IMR-90 (cell line): ENCODE measurements at regions not wholly inside any gene's neighbourhood (a gene's known extent, or its start where the extent isn't known, plus 50 kb on each side); places are given as distances from the start of the nearest gene placed in this dataset.

Source experiments
- ATAC-seq: fragments of 200-7000 bp; cut with Tn5 transposase; 2 replicates; pipeline ENCODE4 v1.9.1; 2020; ENCODE audit warnings: low read depth, mild to moderate bottlenecking, moderate library complexity
- BruUV-seq: library from RNA; stranded (reverse); fragments of 400-500 nt; replicated peaks from 2 replicates; lab custom pipeline; 2021; lab: Mats Ljungman, UMichigan
- CTCF ChIA-PET: fragments of 300-600 bp; formaldehyde crosslinking; extraction: SDS; loops from one replicate; lab custom pipeline; 2021; ENCODE audit warnings: antibody characterized with exemption; lab: Yijun Ruan, JAX
- POLR2A ChIA-PET: fragments of 300-600 bp; sonication (Branson Sonifier 250); formaldehyde crosslinking; loops from one replicate; lab custom pipeline; 2022; ENCODE audit warnings: antibody characterized with exemption; ENCODE audit not compliant: unreplicated experiment; lab: Charles Lee
- DNase-seq: peaks from one replicate; pipeline ENCODE4 v3.0.0; 2013
- H2AFZ ChIP-seq: replicated peaks from 2 replicates; pipeline ENCODE3; 2013; ENCODE audit warnings: low read length, mild to moderate bottlenecking; ENCODE audit not compliant: poor library complexity
- H2AK5ac ChIP-seq: 2 replicates; pipeline ENCODE4 v1.6.1; 2013; ENCODE audit warnings: low read depth, low read length, inconsistent platforms
- H2AK9ac ChIP-seq: replicated peaks from 2 replicates; pipeline ENCODE3; 2013; ENCODE audit warnings: mild to moderate bottlenecking, low read depth, low read length, moderate library complexity; ENCODE audit not compliant: poor library complexity
- H2BK120ac ChIP-seq: 2 replicates; pipeline ENCODE4 v1.6.1; 2013; ENCODE audit warnings: low read depth, low read length, inconsistent platforms
- H2BK15ac ChIP-seq: 3 replicates; pipeline ENCODE4 v1.6.1; 2013; ENCODE audit warnings: low read depth, low read length, inconsistent platforms
- H2BK20ac ChIP-seq: 2 replicates; pipeline ENCODE4 v1.6.1; 2013; ENCODE audit warnings: low read depth, mild to moderate bottlenecking, inconsistent platforms, low read length, moderate library complexity
- H2BK5ac ChIP-seq: 2 replicates; pipeline ENCODE4 v1.6.1; 2013; ENCODE audit warnings: mild to moderate bottlenecking, low read depth, low read length, inconsistent platforms; ENCODE audit not compliant: poor library complexity, severe bottlenecking
- H3K14ac ChIP-seq: replicated peaks from 2 replicates; pipeline ENCODE4 v1.6.1; 2013; ENCODE audit warnings: low read depth, low read length, inconsistent platforms
- H3K18ac ChIP-seq: 2 replicates; pipeline ENCODE4 v1.6.1; 2013; ENCODE audit warnings: low read depth, low read length, control low read depth
- H3K23ac ChIP-seq: 2 replicates; pipeline ENCODE4 v1.6.1; 2013; ENCODE audit warnings: low read depth, low read length, inconsistent platforms
- H3K27ac ChIP-seq: 2 replicates; pipeline ENCODE4 v1.5.1; 2013; ENCODE audit warnings: mild to moderate bottlenecking, control low read depth, low read length; ENCODE audit not compliant: insufficient read depth
- H3K27me3 ChIP-seq: 2 replicates; pipeline ENCODE4 v1.6.1; 2013; ENCODE audit warnings: low read length; ENCODE audit not compliant: control insufficient read depth, insufficient read depth
- H3K36me3 ChIP-seq: 2 replicates; pipeline ENCODE4 v1.6.1; 2013; ENCODE audit warnings: low read length, mixed read lengths; ENCODE audit not compliant: control insufficient read depth, insufficient read depth
- H3K4ac ChIP-seq: 2 replicates; pipeline ENCODE4 v1.6.1; 2013; ENCODE audit warnings: low read depth, low read length, inconsistent platforms
- H3K4me1 ChIP-seq: 2 replicates; pipeline ENCODE4 v1.6.1; 2013; ENCODE audit warnings: low read length, mixed read lengths; ENCODE audit not compliant: control insufficient read depth, insufficient read depth
- H3K4me2 ChIP-seq: 2 replicates; pipeline ENCODE4 v1.6.1; 2013; ENCODE audit warnings: low read depth, mild to moderate bottlenecking, control low read depth, low read length, moderate library complexity
- H3K4me3 ChIP-seq: 2 replicates; pipeline ENCODE4 v1.5.1; 2013; ENCODE audit warnings: low read depth, mild to moderate bottlenecking, control low read depth, low read length, moderate library complexity; ENCODE audit not compliant: insufficient read depth
- H3K56ac ChIP-seq: 2 replicates; pipeline ENCODE4 v1.6.1; 2013; ENCODE audit warnings: low read length, inconsistent platforms; ENCODE audit not compliant: insufficient read depth; ENCODE audit errors: extremely low read depth
- H3K79me1 ChIP-seq, 2 experiments: 2 replicates each; pipeline ENCODE4 v1.6.1; 2013; ENCODE audit warnings: low read length in 2 of 2, inconsistent platforms in 1 of 2, low read depth in 1 of 2
- H3K9ac ChIP-seq: 2 replicates; pipeline ENCODE4 v1.6.1; 2013; ENCODE audit warnings: low read depth, low read length, control low read depth
- H3K9me1 ChIP-seq: 2 replicates; pipeline ENCODE4 v1.6.1; 2013; ENCODE audit warnings: low read length, inconsistent platforms; ENCODE audit not compliant: insufficient read depth
- H3K9me3 ChIP-seq: 2 replicates; pipeline ENCODE4 v1.6.1; 2013; ENCODE audit warnings: low read length; ENCODE audit not compliant: control insufficient read depth, insufficient read depth
- H4K20me1 ChIP-seq: 2 replicates; pipeline ENCODE4 v1.6.1; 2013; ENCODE audit warnings: low read length, inconsistent platforms; ENCODE audit not compliant: insufficient read depth
- H4K5ac ChIP-seq: 2 replicates; pipeline ENCODE4 v1.6.1; 2013; ENCODE audit warnings: mild to moderate bottlenecking, low read depth, low read length, control low read depth
- H4K8ac ChIP-seq, 2 experiments: 2 replicates each; pipeline ENCODE4 v1.6.1; 2013; ENCODE audit warnings: low read depth in 2 of 2, low read length in 2 of 2, control low read depth in 1 of 2, inconsistent platforms in 1 of 2
- H4K91ac ChIP-seq: 2 replicates; pipeline ENCODE4 v1.6.1; 2013; ENCODE audit warnings: low read depth, low read length, inconsistent platforms; ENCODE audit not compliant: insufficient read depth
- BHLHE40 ChIP-seq: fragments of 150-350 bp; IDR thresholded peaks from 2 replicates; pipeline ENCODE4 v1.6.1; 2016; ENCODE audit warnings: mild to moderate bottlenecking, low read depth, low read length
- CEBPB ChIP-seq: IDR thresholded peaks from 2 replicates; pipeline ENCODE4 v1.6.1; 2012; ENCODE audit warnings: low read depth, low read length, improper control_type of control experiment
- CHD1 ChIP-seq: IDR thresholded peaks from 2 replicates; pipeline ENCODE4 v1.6.1; 2012; ENCODE audit warnings: low read depth, low read length, improper control_type of control experiment
- CTCF ChIP-seq: conservative IDR thresholded peaks from 2 replicates; pipeline ENCODE4 v1.5.1; 2012; ENCODE audit warnings: mild to moderate bottlenecking, low read depth, low read length, improper control_type of control experiment
- ELK1 ChIP-seq: fragments of 150-350 bp; IDR thresholded peaks from 2 replicates; pipeline ENCODE4 v1.6.1; 2016; ENCODE audit warnings: low read depth, mild to moderate bottlenecking, low read length, moderate library complexity, borderline replicate concordance
- FOS ChIP-seq: fragments of 150-350 bp; IDR thresholded peaks from 2 replicates; pipeline ENCODE4 v1.6.1; 2016; ENCODE audit warnings: low read depth, low read length
- MAFK ChIP-seq: IDR thresholded peaks from 2 replicates; pipeline ENCODE4 v1.6.1; 2012; ENCODE audit warnings: low read depth, low read length, improper control_type of control experiment
- MAZ ChIP-seq: IDR thresholded peaks from 2 replicates; pipeline ENCODE4 v1.6.1; 2012; ENCODE audit warnings: low read depth, mild to moderate bottlenecking, low read length, improper control_type of control experiment, moderate library complexity, borderline replicate concordance
- MXI1 ChIP-seq: IDR thresholded peaks from 2 replicates; pipeline ENCODE4 v1.6.1; 2012; ENCODE audit warnings: low read depth, mild to moderate bottlenecking, low read length, moderate library complexity, borderline replicate concordance
- NFE2L2 ChIP-seq: fragments of 150-350 bp; IDR thresholded peaks from 2 replicates; pipeline ENCODE4 v1.6.1; 2016; ENCODE audit warnings: low read depth, mild to moderate bottlenecking, low read length
- POLR2A ChIP-seq: IDR thresholded peaks from 2 replicates; pipeline ENCODE4 v1.6.1; 2012; ENCODE audit warnings: mild to moderate bottlenecking, low read depth, low read length
- RAD21 ChIP-seq: IDR thresholded peaks from 2 replicates; pipeline ENCODE4 v1.6.1; 2012; ENCODE audit warnings: low read length, improper control_type of control experiment
- RCOR1 ChIP-seq: IDR thresholded peaks from 2 replicates; pipeline ENCODE4 v1.6.1; 2012; ENCODE audit warnings: mild to moderate bottlenecking, low read length, improper control_type of control experiment; ENCODE audit not compliant: insufficient replicate concordance
- RFX5 ChIP-seq: IDR thresholded peaks from 2 replicates; pipeline ENCODE4 v1.8.0; 2012; ENCODE audit warnings: low read depth, mild to moderate bottlenecking, low read length, moderate library complexity
- SMC3 ChIP-seq: fragments of 150-350 bp; IDR thresholded peaks from 2 replicates; pipeline ENCODE4 v1.6.1; 2016; ENCODE audit warnings: low read depth, mild to moderate bottlenecking, antibody characterized with exemption, low read length, moderate library complexity
- USF2 ChIP-seq: fragments of 150-350 bp; IDR thresholded peaks from 2 replicates; pipeline ENCODE4 v1.6.1; 2017; ENCODE audit warnings: mild to moderate bottlenecking, antibody characterized with exemption, low read length, low read depth
- WGBS, 2 experiments: methylation state at CpG; one replicate each; pipeline versions ENCODE4 v1.1.5 to v1.1.7; 2013; ENCODE audit warnings: missing lambda C conversion rate in 2 of 2; ENCODE audit not compliant: insufficient read length in 1 of 2; ENCODE audit errors: extremely low coverage in 2 of 2; 5-methylcytosine and 5-hydroxymethylcytosine counted together
- dilution Hi-C: fragments of 300-500 bp; cut with HindIII; formaldehyde crosslinking; loops from one replicate; pipeline ENCODE4 v1.14.3; 2018; ENCODE audit warnings: low sequenced_read_pairs; ENCODE audit not compliant: unreplicated experiment
- in situ Hi-C: fragments of 300-500 bp; cut with MboI; formaldehyde crosslinking; loops from 3 replicates; pipeline ENCODE4 v1.14.3; 2019; ENCODE audit warnings: low sequenced_read_pairs, inconsistent platforms, mixed read lengths
- intact Hi-C: fragments of 100-400 bp; cut with micrococcal nuclease; formaldehyde crosslinking; loops from 2 replicates; pipeline ENCODE4 v1.10.0; 2022

GRCh38 chr4:35228313-35228712 is 1016.0 kb downstream of the ARAP2 start:
- ATAC-seq (no peak), DNase-seq (no peak)
- TF ChIP-seq USF2 (no peak), CTCF (no peak), SMC3 (no peak), POLR2A (no peak), MAZ (no peak), BHLHE40 (no peak), RAD21 (no peak), NFE2L2 (no peak), MXI1 (no peak), CHD1 (no peak), RCOR1 (no peak), FOS (no peak), CEBPB (no peak), MAFK (no peak), RFX5 (no peak), ELK1 (no peak)
- no peak overlapping the region for H2BK5ac ChIP-seq
- dilution Hi-C loops (no loop called here), intact Hi-C loops (no loop called here), in situ Hi-C loops (no loop called here)
- no peaks in the 10 kb centered on the region for H3K9me1 ChIP-seq
- no peak overlapping the region for H4K5ac ChIP-seq
- WGBS, 2 experiments, result no CpG with 5 or more reads among the region's 1 CpG
- H3K27ac ChIP-seq, result no peak overlapping the region
- POLR2A ChIA-PET, result no interaction called here
- H3K9me3 ChIP-seq, result peaks cover 6% of the 10 kb centered on the region; the same call in 1 of the 2 replicates
- H3K56ac ChIP-seq, result no peak overlapping the region
- no peak overlapping the region for H2AFZ ChIP-seq
- H3K27me3 ChIP-seq, result no peaks in the 10 kb centered on the region
- H3K23ac ChIP-seq, result no peak overlapping the region
- H3K4ac ChIP-seq, result no peak overlapping the region
- H3K4me2 ChIP-seq, result no peak overlapping the region
- no peak overlapping the region for H2BK15ac ChIP-seq
- H3K4me3 ChIP-seq, result no peak overlapping the region
- H4K91ac ChIP-seq, result no peak overlapping the region
- no peak overlapping the region for H3K14ac ChIP-seq
- H2AK9ac ChIP-seq, result no peak overlapping the region
- H3K4me1 ChIP-seq, result no peaks in the 10 kb centered on the region
- no peak overlapping the region for H4K8ac ChIP-seq
- CTCF ChIA-PET, result no interaction called here
- H2AK5ac ChIP-seq, result no peak overlapping the region
- H4K20me1 ChIP-seq, result no peaks in the 10 kb centered on the region
- BruUV-seq, result no TSS peak
- H2BK120ac ChIP-seq, result no peak overlapping the region
- H2BK20ac ChIP-seq, result no peak overlapping the region
- no peaks in the 10 kb centered on the region for H3K79me1 ChIP-seq
- H3K18ac ChIP-seq, result no peak overlapping the region
- H3K9ac ChIP-seq, result no peak overlapping the region
- no peaks in the 10 kb centered on the region for H3K36me3 ChIP-seq
